Lower lobe of right lung (tissue), 2 donors: ENCODE measurements at regions not wholly inside any gene's neighbourhood (a gene's known extent, or its start where the extent isn't known, plus 50 kb on each side); places are given as distances from the start of the nearest gene placed in this dataset.

ENCODE experiments used
- ATAC-seq, 2 donors: fragments of 200-7000 bp; cut with Tn5 transposase; one replicate each; pipeline ENCODE4 v1.9.1; 2020 to 2022; ENCODE audit warnings: mild to moderate bottlenecking in 2 of 2, moderate library complexity in 2 of 2
- DNase-seq: peaks from one replicate; pipeline ENCODE4 v3.0.0-alpha.2; 2020
- H3K27ac ChIP-seq: fragments of 200-600 bp; one replicate; pipeline ENCODE4 v1.8.0; 2022
- H3K27me3 ChIP-seq: fragments of 200-600 bp; one replicate; pipeline ENCODE4 v1.8.0; 2022; ENCODE audit warnings: low read depth
- H3K36me3 ChIP-seq: fragments of 200-600 bp; one replicate; pipeline ENCODE4 v1.8.0; 2022; ENCODE audit warnings: mild to moderate bottlenecking
- H3K4me1 ChIP-seq: fragments of 200-600 bp; one replicate; pipeline ENCODE4 v1.8.0; 2022
- H3K4me3 ChIP-seq: fragments of 200-600 bp; one replicate; pipeline ENCODE4 v1.8.0; 2022; ENCODE audit warnings: mild to moderate bottlenecking
- H3K9me3 ChIP-seq: fragments of 200-600 bp; one replicate; pipeline ENCODE4 v1.8.0; 2022
- intact Hi-C: fragments of 100-400 bp; cut with DNase I; formaldehyde crosslinking; loops from one replicate; pipeline ENCODE4 v1.11.0; 2022
- TF ChIP-seq, protein P1 (sequence below): fragments of 200-600 bp; IDR thresholded peaks from one replicate; pipeline ENCODE4 v1.8.0; 2022; ENCODE audit warnings: antibody characterized with exemption, mild to moderate bottlenecking
- donor health status: DM: no; HTN: yes; CAD: no; lungs with severe emphysema.

DNA sequence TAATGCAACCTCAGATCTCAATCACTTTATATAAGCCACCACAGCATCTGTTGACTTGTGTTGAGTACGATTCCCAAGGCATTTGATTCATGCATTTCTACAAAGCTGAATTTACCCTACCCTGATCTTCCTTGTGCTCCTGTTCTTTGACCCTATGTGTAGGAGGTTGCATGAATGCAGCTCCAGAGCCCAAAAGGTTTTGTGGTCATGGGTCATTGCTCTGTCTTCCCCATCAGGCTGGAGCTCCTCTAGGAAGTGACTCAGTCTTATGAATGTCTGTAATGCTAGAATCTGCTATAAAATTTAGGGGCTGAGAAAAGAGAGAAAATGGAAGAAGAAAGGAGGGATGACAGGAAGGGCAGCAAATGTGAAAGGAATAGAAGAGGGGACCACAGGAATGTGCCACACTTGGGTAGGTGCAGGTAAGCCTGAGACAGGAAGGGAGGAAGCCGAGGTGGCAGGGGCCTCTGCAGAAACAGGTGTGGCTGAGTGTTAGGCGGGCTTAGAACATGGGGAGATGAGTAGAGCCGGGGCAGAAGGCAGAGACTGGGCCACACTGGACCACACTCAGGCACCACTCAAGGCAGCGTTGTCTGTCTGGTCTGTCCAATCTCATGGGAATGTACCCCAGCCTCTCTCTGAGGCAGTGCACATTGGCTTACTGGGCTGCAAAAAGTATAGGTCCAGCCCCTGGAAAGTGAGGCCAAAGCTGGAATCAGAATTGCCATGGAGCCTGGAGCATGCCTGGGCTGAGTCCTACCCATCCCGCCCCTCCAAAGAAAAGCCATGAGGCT, 334.1 kb downstream of the BCL11B start:
- Histone ChIP-seq H3K27ac (no peak overlapping the region), H3K27me3 (no peaks in the 10 kb centered on the region), H3K4me1 (no peaks in the 10 kb centered on the region), H3K9me3 (no peaks in the 10 kb centered on the region), H3K36me3 (no peaks in the 10 kb centered on the region), H3K4me3 (no peak overlapping the region)
- intact Hi-C loops, result no loop called here
- DNase-seq (no peak), ATAC-seq (no peak)
- TF ChIP-seq, protein P1, sequence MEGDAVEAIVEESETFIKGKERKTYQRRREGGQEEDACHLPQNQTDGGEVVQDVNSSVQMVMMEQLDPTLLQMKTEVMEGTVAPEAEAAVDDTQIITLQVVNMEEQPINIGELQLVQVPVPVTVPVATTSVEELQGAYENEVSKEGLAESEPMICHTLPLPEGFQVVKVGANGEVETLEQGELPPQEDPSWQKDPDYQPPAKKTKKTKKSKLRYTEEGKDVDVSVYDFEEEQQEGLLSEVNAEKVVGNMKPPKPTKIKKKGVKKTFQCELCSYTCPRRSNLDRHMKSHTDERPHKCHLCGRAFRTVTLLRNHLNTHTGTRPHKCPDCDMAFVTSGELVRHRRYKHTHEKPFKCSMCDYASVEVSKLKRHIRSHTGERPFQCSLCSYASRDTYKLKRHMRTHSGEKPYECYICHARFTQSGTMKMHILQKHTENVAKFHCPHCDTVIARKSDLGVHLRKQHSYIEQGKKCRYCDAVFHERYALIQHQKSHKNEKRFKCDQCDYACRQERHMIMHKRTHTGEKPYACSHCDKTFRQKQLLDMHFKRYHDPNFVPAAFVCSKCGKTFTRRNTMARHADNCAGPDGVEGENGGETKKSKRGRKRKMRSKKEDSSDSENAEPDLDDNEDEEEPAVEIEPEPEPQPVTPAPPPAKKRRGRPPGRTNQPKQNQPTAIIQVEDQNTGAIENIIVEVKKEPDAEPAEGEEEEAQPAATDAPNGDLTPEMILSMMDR, result no peak

DNA sequence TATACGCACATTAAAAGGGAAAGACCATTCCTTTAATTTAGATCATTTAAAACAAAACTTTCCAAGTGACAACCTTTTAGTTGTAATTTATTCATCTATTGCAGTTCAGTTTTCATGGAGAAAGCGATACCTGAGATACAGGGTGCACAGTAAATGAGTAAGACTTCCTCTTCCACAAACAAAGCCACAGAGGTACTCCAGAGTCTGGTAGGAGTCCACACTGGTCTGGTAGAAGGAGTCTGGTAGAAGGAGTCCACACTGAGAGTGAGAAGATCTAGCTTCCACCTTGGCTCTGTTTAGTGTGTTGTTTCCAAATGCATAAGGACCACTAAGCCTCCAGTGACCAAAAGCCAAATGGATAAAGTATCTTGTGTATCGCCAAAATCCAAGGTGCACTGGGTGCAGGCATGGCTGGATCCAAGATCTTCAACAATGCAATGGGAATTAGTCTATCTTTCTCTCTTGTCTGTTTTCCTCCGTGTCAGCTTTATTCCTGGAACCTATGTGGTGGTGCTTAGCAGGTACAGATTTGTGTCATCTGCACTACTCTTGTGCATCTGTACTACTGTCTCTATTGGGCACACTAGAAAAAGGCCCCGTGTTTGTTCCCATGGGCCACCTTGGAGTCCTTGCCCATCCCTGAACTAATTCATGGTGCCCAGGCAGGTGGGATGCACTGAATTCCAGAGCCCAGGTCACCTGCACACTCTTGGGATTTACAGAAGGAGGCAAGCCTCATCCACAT, 331.1 kb downstream of the BCL11B start:
- no peaks in the 10 kb centered on the region for H3K36me3 ChIP-seq
- no peak overlapping the region for H3K27ac ChIP-seq
- H3K27me3 ChIP-seq, result no peaks in the 10 kb centered on the region
- intact Hi-C loops, result no loop called here
- no peak for ATAC-seq
- no peak for DNase-seq
- H3K4me1 ChIP-seq, result no peaks in the 10 kb centered on the region
- no peak overlapping the region for H3K4me3 ChIP-seq
- H3K9me3 ChIP-seq, result no peaks in the 10 kb centered on the region
- TF ChIP-seq, protein P1, result no peak

DNA sequence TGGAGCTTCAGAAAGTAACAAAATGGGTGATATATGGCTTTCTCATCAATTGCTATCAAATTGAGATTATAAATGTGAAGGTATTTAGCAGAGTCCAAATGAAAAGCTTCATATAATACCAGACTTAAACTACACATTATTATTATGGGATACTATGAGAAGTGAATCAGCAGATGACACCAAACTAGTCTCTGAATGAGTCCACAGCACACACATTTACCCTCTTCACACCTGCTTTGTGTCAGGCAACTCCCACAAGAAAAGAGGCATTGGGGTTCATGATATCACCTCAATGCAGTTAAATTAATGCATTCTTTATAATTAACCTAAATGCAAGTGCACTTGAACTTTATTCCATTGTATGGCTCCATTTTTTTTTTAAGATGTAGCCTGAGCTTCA, 330.5 kb downstream of the BCL11B start:
- intact Hi-C loops, result no loop called here
- Histone ChIP-seq H3K27me3 (no peaks in the 10 kb centered on the region), H3K4me1 (peaks cover 5% of the 10 kb centered on the region), H3K4me3 (no peak overlapping the region), H3K27ac (no peak overlapping the region), H3K36me3 (no peaks in the 10 kb centered on the region), H3K9me3 (no peaks in the 10 kb centered on the region)
- TF ChIP-seq, protein P1, result no peak
- ATAC-seq, result no peak
- DNase-seq, result no peak

DNA sequence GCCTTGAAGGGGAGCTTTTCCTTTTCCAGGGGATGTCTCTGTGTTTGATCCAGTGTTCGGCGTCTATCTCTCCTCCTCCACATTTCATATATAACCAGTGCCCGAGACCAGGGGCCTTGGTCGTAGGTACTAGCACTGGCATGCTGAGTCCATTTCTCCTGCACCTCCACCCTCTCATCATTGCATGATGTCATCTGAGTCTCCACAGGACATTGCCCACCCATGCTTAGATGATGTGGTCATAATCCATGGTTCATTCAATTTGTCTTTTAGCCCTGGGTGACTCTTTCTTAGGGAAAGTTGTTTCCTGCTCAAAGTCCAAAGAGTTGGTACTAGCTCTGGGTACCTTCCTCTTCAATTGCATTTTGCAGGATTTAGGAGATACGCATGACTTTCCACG, 328.1 kb downstream of the BCL11B start:
- H3K9me3 ChIP-seq, result no peaks in the 10 kb centered on the region
- DNase-seq (no peak), ATAC-seq (no peak)
- no peaks in the 10 kb centered on the region for H3K27me3 ChIP-seq
- H3K36me3 ChIP-seq, result no peaks in the 10 kb centered on the region
- TF ChIP-seq, protein P1, result no peak
- no peak overlapping the region for H3K4me3 ChIP-seq
- peaks cover 14% of the 10 kb centered on the region for H3K4me1 ChIP-seq
- intact Hi-C loops, result no loop called here
- no peak overlapping the region for H3K27ac ChIP-seq

DNA sequence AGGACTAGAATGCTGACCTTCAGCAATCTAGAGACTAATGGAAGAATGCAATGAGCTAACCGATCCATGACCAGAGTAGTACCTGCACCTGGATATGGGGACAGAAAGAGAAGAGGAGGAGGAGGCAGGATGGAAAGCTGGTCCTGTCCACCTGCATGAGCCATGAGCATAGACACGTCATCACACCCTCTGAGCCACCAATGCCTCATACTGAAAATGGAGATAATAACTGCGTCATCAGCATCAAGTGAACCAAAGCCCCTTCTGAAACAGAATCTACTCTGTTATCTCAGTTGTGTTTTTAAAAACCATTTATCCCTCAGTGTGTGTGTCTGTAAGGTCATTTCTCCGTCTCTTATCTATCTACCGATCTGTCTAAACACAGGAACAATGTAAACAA, 327.0 kb downstream of the BCL11B start:
- ATAC-seq (no peak), DNase-seq (no peak)
- no peak overlapping the region for H3K27ac ChIP-seq
- intact Hi-C loops, result no loop called here
- no peak overlapping the region for H3K4me3 ChIP-seq
- H3K4me1 ChIP-seq, result peaks cover 14% of the 10 kb centered on the region
- no peaks in the 10 kb centered on the region for H3K36me3 ChIP-seq
- no peaks in the 10 kb centered on the region for H3K9me3 ChIP-seq
- TF ChIP-seq, protein P1, result no peak
- no peaks in the 10 kb centered on the region for H3K27me3 ChIP-seq
